ENCODE measurements at regions not wholly inside any gene's neighbourhood (a gene's known extent, or its start where the extent isn't known, plus 50 kb on each side); places are given as distances from the start of the nearest gene placed in this dataset.

GRCh38 chr10:65708057-65708456, 1217.8 kb upstream of the LRRTM3 start:
- TF ChIP-seq ARNTL (CRISPR knock-in tag; IDR thresholded peaks at IDR 0.05; ENCODE audit: borderline replicate concordance, low read depth): no peak
- no peak for TF ChIP-seq POU6F1 (CRISPR knock-in tag; IDR thresholded peaks at IDR 0.05; ENCODE audit: borderline replicate concordance, low read depth)
- TF ChIP-seq ZNF565 (CRISPR knock-in tag; conservative IDR thresholded peaks at IDR 0.05; ENCODE audit: low read depth): no peak
- no peak for TF ChIP-seq ZFP3 (CRISPR knock-in tag; IDR thresholded peaks at IDR 0.05)
- no peak for TF ChIP-seq CSDC2 (CRISPR knock-in tag; IDR thresholded peaks at IDR 0.05)
- TF ChIP-seq PATZ1 (CRISPR knock-in tag; IDR thresholded peaks at IDR 0.05; ENCODE audit: borderline replicate concordance): no peak
- no peak for TF ChIP-seq ISL1 (CRISPR knock-in tag; IDR thresholded peaks at IDR 0.05)
- TF ChIP-seq PPARA (CRISPR knock-in tag; IDR thresholded peaks at IDR 0.05; ENCODE audit: borderline replicate concordance): no peak
- no peak for TF ChIP-seq ZFP30 (CRISPR knock-in tag; IDR thresholded peaks at IDR 0.05)
- no peak for TF ChIP-seq RARB (CRISPR knock-in tag; IDR thresholded peaks at IDR 0.05)
- no peak for TF ChIP-seq TCF4 (CRISPR knock-in tag; IDR thresholded peaks at IDR 0.05; ENCODE audit: borderline replicate concordance)
